Smooth muscle cell (in vitro differentiated cells): ENCODE measurements at regions not wholly inside any gene's neighbourhood (a gene's known extent, or its start where the extent isn't known, plus 50 kb on each side); places are given as distances from the start of the nearest gene placed in this dataset.

ENCODE experiments used
- DNase-seq: peaks from one replicate; lab custom pipeline; 2025; ENCODE audit not compliant: unreplicated experiment; lab: John Stamatoyannopoulos, UW
- H2AFZ ChIP-seq: fragments of 200-600 bp; sonication (generic); 2 replicates; pipeline ENCODE4 v1.6.0; 2016; ENCODE audit warnings: antibody characterized with exemption, low read depth, mild to moderate bottlenecking
- H3F3A ChIP-seq: fragments of 200-600 bp; sonication (generic); 2 replicates; pipeline ENCODE4 v1.6.0; 2017; ENCODE audit warnings: antibody characterized with exemption, low read depth
- H3K27ac ChIP-seq: fragments of 200-600 bp; sonication (generic); 2 replicates; pipeline ENCODE4 v1.5.1; 2016; ENCODE audit warnings: low read depth, mild to moderate bottlenecking
- H3K27me3 ChIP-seq: fragments of 200-600 bp; sonication (generic); 2 replicates; pipeline ENCODE4 v1.6.1; 2016; ENCODE audit warnings: low read depth, mild to moderate bottlenecking
- H3K36me3 ChIP-seq: fragments of 200-600 bp; sonication (generic); 2 replicates; pipeline ENCODE4 v1.5.1; 2016; ENCODE audit warnings: low read depth
- H3K4me1 ChIP-seq: fragments of 200-600 bp; sonication (generic); 2 replicates; pipeline ENCODE4 v1.5.1; 2016; ENCODE audit warnings: low read depth
- H3K4me2 ChIP-seq: fragments of 200-600 bp; sonication (generic); 2 replicates; pipeline ENCODE4 v1.6.0; 2016; ENCODE audit warnings: mild to moderate bottlenecking
- H3K4me3 ChIP-seq: fragments of 200-600 bp; sonication (generic); 2 replicates; pipeline ENCODE4 v1.5.1; 2016; ENCODE audit warnings: mild to moderate bottlenecking
- H3K79me2 ChIP-seq: fragments of 200-600 bp; sonication (generic); 2 replicates; pipeline ENCODE4 v1.6.0; 2016; ENCODE audit warnings: low read depth, mild to moderate bottlenecking
- H3K9ac ChIP-seq: fragments of 200-600 bp; sonication (generic); 2 replicates; pipeline ENCODE4 v1.6.0; 2016; ENCODE audit warnings: low read depth
- H3K9me3 ChIP-seq: fragments of 200-600 bp; sonication (generic); replicated peaks from 2 replicates; pipeline ENCODE4 v1.5.1; 2016; ENCODE audit warnings: low read depth
- H4K20me1 ChIP-seq: fragments of 200-600 bp; sonication (generic); 2 replicates; pipeline ENCODE4 v1.6.0; 2016; ENCODE audit warnings: low read depth
- WGBS: methylation state at CpG from one replicate; pipeline ENCODE4 v1.1.7; 2016; ENCODE audit warnings: low lambda C conversion rate; 5-methylcytosine and 5-hydroxymethylcytosine counted together
- TF ChIP-seq, protein P1 (sequence below): fragments of 200-600 bp; sonication (generic); IDR thresholded peaks from 2 replicates; pipeline ENCODE4 v1.5.1; 2017; ENCODE audit warnings: borderline replicate concordance, mild to moderate bottlenecking, antibody characterized with exemption; ENCODE audit not compliant: insufficient read depth, poor library complexity, severe bottlenecking

DNA sequence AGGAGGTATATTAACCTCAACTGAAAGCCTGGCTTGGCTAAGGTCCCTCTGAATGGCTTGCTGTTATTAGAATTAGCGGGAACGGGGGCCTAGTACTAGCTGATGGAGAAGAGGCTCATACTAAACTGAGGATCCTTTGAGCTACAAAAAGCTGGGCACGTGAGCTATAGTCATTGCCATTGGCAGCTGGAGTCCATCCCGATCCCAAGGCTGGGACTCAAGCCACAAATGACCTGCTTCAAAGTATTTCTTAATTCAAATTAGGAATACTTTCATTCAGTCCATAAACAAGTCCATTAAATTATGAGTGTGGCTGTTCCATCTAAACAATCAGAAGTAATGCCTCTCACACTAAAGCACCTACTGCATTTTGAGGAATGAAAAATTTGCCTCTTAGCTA lies 114.5 kb downstream of the DACT1 start:
- 98% methylated on average over 4 of the region's 4 CpGs for WGBS
- no peaks in the 10 kb centered on the region for H3K36me3 ChIP-seq
- H3K79me2 ChIP-seq, result no peaks in the 10 kb centered on the region
- no peak overlapping the region for H3K4me2 ChIP-seq
- H2AFZ ChIP-seq, result no peak overlapping the region
- no peaks in the 10 kb centered on the region for H3K9me3 ChIP-seq
- H3F3A ChIP-seq, result peaks cover 4% of the 10 kb centered on the region
- H3K4me1 ChIP-seq, result peaks cover 27% of the 10 kb centered on the region
- no peak overlapping the region for H3K4me3 ChIP-seq
- no peaks in the 10 kb centered on the region for H3K27me3 ChIP-seq
- H3K9ac ChIP-seq, result no peak overlapping the region
- TF ChIP-seq, protein P1, sequence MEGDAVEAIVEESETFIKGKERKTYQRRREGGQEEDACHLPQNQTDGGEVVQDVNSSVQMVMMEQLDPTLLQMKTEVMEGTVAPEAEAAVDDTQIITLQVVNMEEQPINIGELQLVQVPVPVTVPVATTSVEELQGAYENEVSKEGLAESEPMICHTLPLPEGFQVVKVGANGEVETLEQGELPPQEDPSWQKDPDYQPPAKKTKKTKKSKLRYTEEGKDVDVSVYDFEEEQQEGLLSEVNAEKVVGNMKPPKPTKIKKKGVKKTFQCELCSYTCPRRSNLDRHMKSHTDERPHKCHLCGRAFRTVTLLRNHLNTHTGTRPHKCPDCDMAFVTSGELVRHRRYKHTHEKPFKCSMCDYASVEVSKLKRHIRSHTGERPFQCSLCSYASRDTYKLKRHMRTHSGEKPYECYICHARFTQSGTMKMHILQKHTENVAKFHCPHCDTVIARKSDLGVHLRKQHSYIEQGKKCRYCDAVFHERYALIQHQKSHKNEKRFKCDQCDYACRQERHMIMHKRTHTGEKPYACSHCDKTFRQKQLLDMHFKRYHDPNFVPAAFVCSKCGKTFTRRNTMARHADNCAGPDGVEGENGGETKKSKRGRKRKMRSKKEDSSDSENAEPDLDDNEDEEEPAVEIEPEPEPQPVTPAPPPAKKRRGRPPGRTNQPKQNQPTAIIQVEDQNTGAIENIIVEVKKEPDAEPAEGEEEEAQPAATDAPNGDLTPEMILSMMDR, result no peak
- H3K27ac ChIP-seq, result no peak overlapping the region
- no peaks in the 10 kb centered on the region for H4K20me1 ChIP-seq
- DNase-seq, result no peak

DNA sequence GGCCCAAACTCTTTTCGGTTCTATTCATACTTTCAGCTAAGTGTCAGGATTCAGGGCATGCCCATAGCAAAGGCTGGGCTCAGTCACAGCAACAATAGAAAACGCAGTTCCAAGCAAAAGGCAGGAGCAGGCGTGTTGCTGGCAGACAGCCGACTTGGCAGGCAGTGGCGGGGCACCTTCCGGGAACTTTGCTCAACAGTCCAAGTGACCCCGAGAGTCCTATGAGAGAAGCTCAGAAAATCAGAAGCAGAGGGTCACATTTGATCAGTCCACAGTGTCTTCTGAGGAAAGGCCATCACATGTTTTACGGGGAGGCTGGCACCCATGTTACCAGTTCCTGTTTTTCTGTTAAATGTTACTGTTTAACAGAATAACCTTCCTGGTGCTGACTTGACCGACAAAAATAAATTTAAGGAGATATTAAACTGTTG lies 115.0 kb downstream of the DACT1 start:
- Histone ChIP-seq H3K27me3 (no peaks in the 10 kb centered on the region), H3K27ac (no peak overlapping the region), H3K4me1 (peaks cover 23% of the 10 kb centered on the region), H3K9ac (no peak overlapping the region), H3F3A (peaks cover 4% of the 10 kb centered on the region), H4K20me1 (no peaks in the 10 kb centered on the region), H3K4me2 (no peak overlapping the region), H2AFZ (no peak overlapping the region), H3K79me2 (no peaks in the 10 kb centered on the region), H3K4me3 (no peak overlapping the region), H3K9me3 (no peaks in the 10 kb centered on the region), H3K36me3 (no peaks in the 10 kb centered on the region)
- TF ChIP-seq, protein P1, result no peak
- no peak for DNase-seq
- WGBS, result 88% methylated on average over 9 of the region's 9 CpGs

GRCh38 chr14:58755031-58755925 lies 117.5 kb downstream of the DACT1 start:
- Histone ChIP-seq H3K27me3 (no peaks in the 10 kb centered on the region), H3K4me2 (no peak overlapping the region), H2AFZ (no peak overlapping the region), H3K27ac (no peak overlapping the region), H3K36me3 (no peaks in the 10 kb centered on the region), H3K9me3 (no peaks in the 10 kb centered on the region), H3K4me3 (no peak overlapping the region), H3K9ac (no peak overlapping the region), H3K4me1 (peaks cover 15% of the 10 kb centered on the region), H4K20me1 (no peaks in the 10 kb centered on the region), H3F3A (peaks cover 4% of the 10 kb centered on the region), H3K79me2 (no peaks in the 10 kb centered on the region)
- 63% methylated on average over 3 of the region's 3 CpGs for WGBS
- TF ChIP-seq, protein P1, result no peak
- DNase-seq, result no peak

DNA sequence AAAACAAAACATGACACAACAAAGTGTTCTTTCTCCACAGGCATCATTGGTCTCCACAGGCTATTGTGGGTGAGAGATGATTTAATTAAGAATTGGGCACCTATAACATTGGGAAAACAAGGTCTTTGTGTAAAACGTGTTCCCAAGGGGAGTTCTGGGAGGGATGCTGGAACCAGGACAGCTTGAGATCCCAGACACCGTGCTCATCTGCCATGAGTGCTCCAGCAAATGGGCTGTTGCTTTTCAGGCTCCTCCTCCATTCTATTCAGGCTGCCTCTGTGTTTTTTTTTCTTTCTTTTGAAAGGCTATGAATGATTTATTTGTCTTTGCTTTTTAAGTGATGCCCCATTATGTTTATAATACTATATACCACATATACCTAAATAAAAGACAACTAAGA lies 122.4 kb downstream of the DACT1 start:
- peaks cover 8% of the 10 kb centered on the region for H3K4me1 ChIP-seq
- 79% methylated on average over 2 of the region's 2 CpGs for WGBS
- no peak overlapping the region for H3K4me2 ChIP-seq
- TF ChIP-seq, protein P1, result no peak
- no peak overlapping the region for H3K9ac ChIP-seq
- no peak overlapping the region for H3K4me3 ChIP-seq
- no peak overlapping the region for H3K27ac ChIP-seq
- H3K27me3 ChIP-seq, result no peaks in the 10 kb centered on the region
- H3K36me3 ChIP-seq, result no peaks in the 10 kb centered on the region
- DNase-seq, result no peak
- peaks cover 4% of the 10 kb centered on the region for H3F3A ChIP-seq
- no peak overlapping the region for H2AFZ ChIP-seq
- H3K9me3 ChIP-seq, result no peaks in the 10 kb centered on the region
- H4K20me1 ChIP-seq, result no peaks in the 10 kb centered on the region
- no peaks in the 10 kb centered on the region for H3K79me2 ChIP-seq
